Lower leg skin (tissue), 3 donors: ENCODE measurements at regions not wholly inside any gene's neighbourhood (a gene's known extent, or its start where the extent isn't known, plus 50 kb on each side); places are given as distances from the start of the nearest gene placed in this dataset.
"Not testable (repeated sequence)": the region's sequence is repeated elsewhere in the genome, so short reads cannot be mapped to it uniquely, and the experiment has no call there.

Experiments
- POLR2A ChIP-seq, 2 donors: fragments of 450-650 bp; IDR thresholded peaks; one replicate each; pipeline ENCODE4 v1.6.1; 2016 to 2017; ENCODE audit warnings: antibody characterized with exemption in 2 of 2, mild to moderate bottlenecking in 1 of 2, moderate library complexity in 1 of 2
- TF ChIP-seq, protein P1 (sequence below), 3 donors: fragments of 450-650 bp; IDR thresholded peaks; one replicate each; pipeline ENCODE4 v1.5.1; 2016; ENCODE audit warnings: antibody characterized with exemption in 3 of 3, mild to moderate bottlenecking in 3 of 3, moderate library complexity in 2 of 3

DNA sequence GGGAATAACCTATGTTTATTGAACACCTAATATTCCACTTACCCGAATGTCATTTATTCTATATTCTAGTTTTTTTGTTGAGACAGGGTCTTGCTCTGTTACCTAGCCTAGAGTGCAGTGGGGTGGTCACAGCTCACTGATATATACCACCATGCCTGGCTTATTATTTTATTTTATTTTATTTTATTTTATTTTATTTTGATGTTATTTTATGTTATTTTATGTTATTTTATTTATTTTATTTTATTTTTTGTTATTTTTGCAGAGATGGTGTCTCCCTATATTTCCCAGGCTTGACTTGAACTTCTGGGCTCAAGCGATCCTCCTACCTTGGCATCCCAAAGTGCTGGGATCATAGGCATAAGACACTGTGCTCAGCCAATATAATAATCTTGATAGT lies 746.0 kb upstream of the ALG10B start:
- TF ChIP-seq, protein P1, sequence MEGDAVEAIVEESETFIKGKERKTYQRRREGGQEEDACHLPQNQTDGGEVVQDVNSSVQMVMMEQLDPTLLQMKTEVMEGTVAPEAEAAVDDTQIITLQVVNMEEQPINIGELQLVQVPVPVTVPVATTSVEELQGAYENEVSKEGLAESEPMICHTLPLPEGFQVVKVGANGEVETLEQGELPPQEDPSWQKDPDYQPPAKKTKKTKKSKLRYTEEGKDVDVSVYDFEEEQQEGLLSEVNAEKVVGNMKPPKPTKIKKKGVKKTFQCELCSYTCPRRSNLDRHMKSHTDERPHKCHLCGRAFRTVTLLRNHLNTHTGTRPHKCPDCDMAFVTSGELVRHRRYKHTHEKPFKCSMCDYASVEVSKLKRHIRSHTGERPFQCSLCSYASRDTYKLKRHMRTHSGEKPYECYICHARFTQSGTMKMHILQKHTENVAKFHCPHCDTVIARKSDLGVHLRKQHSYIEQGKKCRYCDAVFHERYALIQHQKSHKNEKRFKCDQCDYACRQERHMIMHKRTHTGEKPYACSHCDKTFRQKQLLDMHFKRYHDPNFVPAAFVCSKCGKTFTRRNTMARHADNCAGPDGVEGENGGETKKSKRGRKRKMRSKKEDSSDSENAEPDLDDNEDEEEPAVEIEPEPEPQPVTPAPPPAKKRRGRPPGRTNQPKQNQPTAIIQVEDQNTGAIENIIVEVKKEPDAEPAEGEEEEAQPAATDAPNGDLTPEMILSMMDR (IDR thresholded peaks at IDR 0.05): not testable (repeated sequence)
- not testable (repeated sequence) for TF ChIP-seq POLR2A (IDR thresholded peaks at IDR 0.05)
